ENCODE measurements at regions not wholly inside any gene's neighbourhood (a gene's known extent, or its start where the extent isn't known, plus 50 kb on each side); places are given as distances from the start of the nearest gene placed in this dataset.

- in situ Hi-C loops (cut with MboI; ENCODE audit: low sequenced_read_pairs, unreplicated experiment) = no loop called here
- DNase-seq (ENCODE audit: low spot score) = no peak
Observed at GRCh38 chr3:153442386-153442785, 280.4 kb downstream of the RAP2B start.

DNA sequence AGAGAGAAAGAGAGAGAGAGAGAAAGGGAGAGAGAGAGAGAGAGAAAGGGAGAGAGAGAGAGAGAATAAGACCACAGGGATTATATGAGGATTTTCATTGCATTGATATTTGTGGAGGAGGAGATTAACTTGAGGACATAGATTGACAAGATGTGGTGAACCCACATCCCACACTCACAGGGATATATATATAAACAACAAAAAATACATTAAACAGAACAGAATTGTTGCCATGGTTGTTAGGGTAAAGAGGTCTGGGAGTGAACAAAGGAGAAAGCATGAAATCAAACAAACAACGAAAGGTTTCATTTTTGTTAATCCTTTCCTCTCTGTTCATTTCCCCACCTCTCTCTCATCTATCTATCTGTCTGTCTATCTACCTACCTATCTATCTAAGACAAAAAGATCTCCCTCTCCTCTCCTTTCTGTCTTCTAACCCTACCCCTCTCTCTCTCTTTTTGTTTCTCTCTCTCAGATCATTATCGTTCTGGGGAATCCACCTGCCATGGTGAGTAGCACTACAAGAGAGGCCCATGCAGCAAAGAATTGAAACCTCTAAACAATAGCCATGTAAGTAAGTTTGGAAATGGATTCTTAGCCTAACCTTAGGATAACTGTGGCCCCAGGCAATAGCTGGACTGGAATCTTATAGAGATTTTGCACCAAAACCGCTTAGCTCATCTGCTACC, 280.9 kb downstream of the RAP2B start:
- in situ Hi-C loops (cut with MboI; ENCODE audit: low sequenced_read_pairs, unreplicated experiment) = no loop called here
- no peak for DNase-seq (ENCODE audit: low spot score)
- TF ChIP-seq CTCF (IDR thresholded peaks at IDR 0.05; ENCODE audit: borderline replicate concordance, control extremely low read depth, extremely low read depth, insufficient read depth, missing control alignments) = no peak

More at GRCh38 chr3:153442386-153442785, 280.4 kb downstream of the RAP2B start:
- no peak for TF ChIP-seq CTCF (IDR thresholded peaks at IDR 0.05; ENCODE audit: borderline replicate concordance, control extremely low read depth, extremely low read depth, insufficient read depth, missing control alignments)

DNA sequence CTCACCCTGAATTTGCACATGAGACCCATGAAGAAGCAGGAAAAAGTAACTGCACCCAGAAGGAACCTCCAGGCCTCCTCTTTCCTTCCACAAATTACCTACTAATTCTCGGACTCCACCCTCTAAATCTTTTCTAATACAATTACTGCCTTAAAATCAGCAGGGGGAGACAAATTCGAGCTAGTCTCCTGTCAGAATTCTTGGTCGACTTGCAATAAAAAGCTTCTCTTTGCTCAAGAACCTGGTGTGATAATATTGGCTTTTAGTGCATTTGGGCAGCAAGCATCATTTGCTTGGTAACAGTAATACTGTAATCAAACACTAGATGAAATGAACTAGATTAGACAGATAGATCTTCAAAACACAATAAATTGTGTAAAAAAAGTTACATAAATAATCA, 281.9 kb downstream of the RAP2B start:
- DNase-seq (ENCODE audit: low spot score) = no peak
- no peak for TF ChIP-seq CTCF (IDR thresholded peaks at IDR 0.05; ENCODE audit: borderline replicate concordance, control extremely low read depth, extremely low read depth, insufficient read depth, missing control alignments)
- in situ Hi-C loops (cut with MboI; ENCODE audit: low sequenced_read_pairs, unreplicated experiment) = no loop called here

GRCh38 chr3:153445817-153446216, 283.8 kb downstream of the RAP2B start:
- no peak for TF ChIP-seq CTCF (IDR thresholded peaks at IDR 0.05; ENCODE audit: borderline replicate concordance, control extremely low read depth, extremely low read depth, insufficient read depth, missing control alignments)
- in situ Hi-C loops (cut with MboI; ENCODE audit: low sequenced_read_pairs, unreplicated experiment) = no loop called here
- no peak for DNase-seq (ENCODE audit: low spot score)

GRCh38 chr3:153448151-153448829, 286.3 kb downstream of the RAP2B start:
- in situ Hi-C loops (cut with MboI; ENCODE audit: low sequenced_read_pairs, unreplicated experiment) = no loop called here
- no peak for TF ChIP-seq CTCF (IDR thresholded peaks at IDR 0.05; ENCODE audit: borderline replicate concordance, control extremely low read depth, extremely low read depth, insufficient read depth, missing control alignments)
- DNase-seq (ENCODE audit: low spot score) = no peak

DNA sequence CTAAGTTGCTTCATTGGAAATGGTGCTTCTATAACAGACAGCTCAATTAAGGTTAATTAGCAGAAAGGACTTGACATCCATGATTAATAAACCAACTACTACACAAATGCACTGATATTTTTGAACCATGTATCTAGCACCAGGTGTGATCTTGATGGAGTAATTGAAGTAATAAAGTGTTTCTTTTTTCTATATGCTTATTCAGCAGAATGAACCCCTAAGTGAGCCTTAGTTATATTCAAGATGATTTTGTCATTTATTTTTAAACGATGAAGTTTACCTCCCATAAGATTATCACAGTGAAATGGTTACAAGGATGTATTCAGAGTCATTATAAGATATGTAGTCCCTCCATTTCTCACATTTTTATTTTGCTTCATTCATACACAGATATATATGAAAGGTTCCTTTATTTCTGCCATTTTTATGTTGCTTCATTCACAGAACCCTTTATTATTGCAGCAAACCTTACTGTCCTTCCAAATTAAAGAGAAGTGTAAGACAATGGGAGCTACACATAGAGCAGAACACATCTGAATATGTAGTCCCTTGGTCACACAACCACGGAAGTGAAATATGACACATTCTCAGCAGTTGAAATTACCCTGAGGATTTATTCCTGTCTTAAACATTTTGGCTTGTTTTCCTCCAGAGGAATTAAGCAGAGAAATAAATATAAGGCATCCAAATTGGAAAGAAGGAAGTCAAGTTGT, 295.0 kb downstream of the RAP2B start:
- TF ChIP-seq CTCF (IDR thresholded peaks at IDR 0.05; ENCODE audit: borderline replicate concordance, control extremely low read depth, extremely low read depth, insufficient read depth, missing control alignments) = no peak
- DNase-seq (ENCODE audit: low spot score) = no peak
- in situ Hi-C loops (cut with MboI; ENCODE audit: low sequenced_read_pairs, unreplicated experiment) = no loop called here
